HG03159 (cell line): ENCODE measurements at regions not wholly inside any gene's neighbourhood (a gene's known extent, or its start where the extent isn't known, plus 50 kb on each side); places are given as distances from the start of the nearest gene placed in this dataset.
"Not testable (repeated sequence)": the region's sequence is repeated elsewhere in the genome, so short reads cannot be mapped to it uniquely, and the experiment has no call there.

Experiments used
- ATAC-seq: cut with Tn5 transposase; IDR thresholded peaks from one replicate; pipeline ENCODE4 v1.9.1; 2021; ENCODE audit warnings: mild to moderate bottlenecking, moderate library complexity; ENCODE audit not compliant: unreplicated experiment

DNA sequence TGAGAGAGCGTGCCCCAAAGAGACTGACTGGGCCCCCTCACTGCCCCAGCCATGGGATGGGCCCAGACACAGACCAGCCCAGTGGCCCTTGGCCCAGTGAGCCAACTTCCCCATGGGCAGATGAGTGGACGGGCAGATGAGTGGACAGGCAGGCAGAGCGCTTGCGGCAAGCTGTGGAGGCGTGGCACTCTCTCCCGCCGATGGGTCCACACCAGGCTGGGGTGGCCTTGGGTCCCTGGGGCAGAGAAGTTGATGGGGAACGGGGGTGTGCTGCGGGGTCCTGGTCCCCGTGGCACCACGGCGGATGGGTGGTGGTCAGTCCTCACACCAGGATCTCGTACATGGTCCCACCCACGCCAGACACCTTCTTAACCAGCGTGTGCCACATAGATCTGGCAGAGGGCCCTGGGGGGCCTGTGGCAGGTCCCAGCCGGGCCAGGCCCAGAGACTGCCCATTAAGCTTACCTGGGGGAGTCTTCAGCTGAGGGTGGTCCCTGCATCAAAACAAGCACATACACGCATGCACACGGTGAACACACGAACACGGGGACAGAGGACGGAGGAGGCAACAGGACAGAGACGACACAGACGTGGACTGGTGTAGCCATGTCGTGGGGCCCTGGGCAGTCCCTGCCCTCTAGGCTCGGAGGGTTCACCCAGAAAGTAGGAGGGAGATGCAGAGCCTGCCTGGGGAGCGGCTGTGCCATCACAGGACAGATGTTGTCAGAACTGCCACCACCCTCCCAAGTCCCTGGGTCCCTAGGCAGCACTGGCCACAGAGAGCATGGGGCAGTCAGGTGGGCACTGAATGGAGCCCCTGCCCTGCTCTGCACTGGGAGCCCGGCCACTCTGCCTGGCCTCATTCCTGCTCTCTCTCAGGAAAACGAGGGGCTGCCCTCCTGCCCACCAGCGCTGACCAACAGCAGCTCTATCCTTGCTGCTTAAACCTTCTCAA is 182.2 kb downstream of the IGLL1 start:
- no peak for ATAC-seq

GRCh38 chr22:23397008-23397612 is 183.0 kb downstream of the IGLL1 start:
- no peak for ATAC-seq

DNA sequence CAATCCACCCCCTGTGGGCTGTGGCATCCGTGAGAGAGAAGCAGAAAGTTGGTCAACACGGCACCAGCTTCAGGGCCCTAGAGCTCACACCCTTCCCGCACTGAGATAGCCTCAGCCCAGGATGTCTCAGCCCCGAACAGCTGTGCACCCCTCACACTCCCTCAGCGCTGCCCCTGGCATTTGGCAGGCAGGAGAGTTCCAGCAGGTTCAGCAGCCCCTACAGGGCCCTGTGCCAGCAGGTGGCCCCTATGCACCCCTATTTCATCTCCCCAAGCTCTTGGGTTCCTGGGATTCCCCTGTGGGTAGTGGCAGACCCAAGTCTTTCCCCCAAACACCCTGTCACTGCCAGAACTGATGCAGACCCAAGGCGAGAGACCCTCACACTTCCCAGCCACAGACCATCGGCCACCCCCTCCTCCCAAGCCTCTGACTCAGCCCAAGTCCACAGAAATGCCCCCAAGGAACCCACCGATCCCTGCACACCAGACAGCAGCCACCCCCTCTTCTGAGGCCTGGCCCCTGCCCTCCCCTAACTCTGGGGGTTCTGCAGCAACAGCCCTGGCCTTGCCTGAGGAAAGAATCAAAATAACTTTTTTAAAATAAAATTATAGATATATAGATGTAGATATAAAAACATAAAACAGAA is 183.6 kb downstream of the IGLL1 start:
- no peak for ATAC-seq

- no peak for ATAC-seq
These were observed 184.3 kb downstream of the IGLL1 start for GRCh38 chr22:23395530-23396361.

GRCh38 chr22:23394525-23395326 is 185.4 kb downstream of the IGLL1 start:
- ATAC-seq: no peak

GRCh38 chr22:23393721-23394320 is 186.3 kb downstream of the IGLL1 start:
- ATAC-seq: no peak

- not testable (repeated sequence) for ATAC-seq
These were observed 186.9 kb downstream of the IGLL1 start for GRCh38 chr22:23393199-23393598.

DNA sequence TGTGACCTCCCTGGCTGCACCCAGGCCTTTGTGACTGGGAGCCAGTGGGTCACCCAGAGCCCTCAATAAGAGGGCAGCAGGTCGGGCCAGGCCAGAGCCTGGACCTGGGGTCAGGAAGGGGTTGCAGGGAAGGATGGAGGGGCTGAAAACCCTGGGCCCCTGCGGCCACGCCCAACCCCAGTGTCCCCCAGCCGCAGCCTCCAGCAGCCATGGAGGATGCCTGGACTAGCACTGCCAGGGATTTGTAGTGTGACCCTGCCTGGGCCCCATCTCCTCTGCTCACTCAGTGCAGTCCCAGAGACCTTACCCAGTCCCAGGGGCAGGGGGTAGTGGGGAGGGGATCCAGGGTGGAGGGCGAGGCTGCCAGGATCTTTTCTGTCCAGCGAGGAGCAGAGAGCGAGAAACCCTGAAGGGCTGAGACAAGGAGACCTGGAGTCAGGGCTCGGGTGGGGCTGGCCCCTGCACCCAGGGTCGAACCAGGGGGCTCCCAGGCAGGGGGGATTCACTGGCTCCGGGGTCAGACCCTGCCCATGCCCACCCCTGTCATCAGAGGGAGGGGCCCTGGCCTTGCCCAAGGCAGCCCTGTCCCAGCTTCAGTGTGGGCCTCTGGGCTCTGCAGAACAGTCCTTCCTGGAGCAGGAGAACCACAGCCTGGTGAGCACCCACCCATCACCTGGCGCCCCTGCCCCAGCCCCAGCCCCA is 187.5 kb downstream of the IGLL1 start:
- no peak for ATAC-seq

- ATAC-seq: no peak
These were observed 189.1 kb downstream of the IGLL1 start for GRCh38 chr22:23391022-23391421.

- no peak for ATAC-seq
These were observed 190.6 kb downstream of the IGLL1 start for GRCh38 chr22:23389271-23390071.

GRCh38 chr22:23388517-23388890 is 191.6 kb downstream of the IGLL1 start:
- no peak for ATAC-seq

GRCh38 chr22:23387827-23388516 is 192.1 kb downstream of the IGLL1 start:
- no peak for ATAC-seq

DNA sequence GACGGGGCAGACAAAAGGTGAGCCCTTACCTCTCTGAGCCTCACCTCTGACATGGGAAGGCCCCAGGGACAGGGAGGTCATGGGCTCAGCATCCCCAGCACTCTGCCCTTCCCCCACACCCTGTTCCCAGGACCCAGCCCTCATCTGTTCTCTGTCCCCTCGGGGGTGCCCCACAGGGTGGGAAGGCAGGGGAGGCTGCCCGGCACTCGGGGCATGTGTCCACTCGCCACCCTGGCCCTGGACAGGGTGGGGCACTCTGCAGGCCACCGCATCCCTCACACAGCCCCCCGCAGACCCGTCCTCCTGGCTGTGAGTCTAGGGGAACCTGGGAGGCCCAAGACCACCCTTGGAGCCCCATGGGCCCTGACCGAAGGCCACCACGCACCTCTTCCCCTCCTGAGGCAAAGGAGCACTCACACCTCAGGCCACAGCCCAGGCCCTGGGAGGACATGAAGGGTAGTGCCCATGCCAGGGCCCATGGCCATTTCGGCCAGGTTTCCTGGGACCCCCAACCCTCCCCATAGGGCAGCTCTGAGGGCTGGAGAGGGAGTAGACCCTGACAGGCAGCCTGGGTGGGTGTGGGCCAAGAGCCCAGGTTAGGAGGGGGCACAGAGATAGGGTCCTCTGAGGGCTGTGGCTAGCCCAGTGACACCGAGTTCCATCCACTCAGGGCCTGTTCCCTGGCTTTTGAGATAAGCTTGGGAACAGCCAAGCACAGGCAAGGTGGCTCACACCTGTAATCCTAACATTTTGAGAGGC is 193.1 kb downstream of the IGLL1 start:
- ATAC-seq: no peak

DNA sequence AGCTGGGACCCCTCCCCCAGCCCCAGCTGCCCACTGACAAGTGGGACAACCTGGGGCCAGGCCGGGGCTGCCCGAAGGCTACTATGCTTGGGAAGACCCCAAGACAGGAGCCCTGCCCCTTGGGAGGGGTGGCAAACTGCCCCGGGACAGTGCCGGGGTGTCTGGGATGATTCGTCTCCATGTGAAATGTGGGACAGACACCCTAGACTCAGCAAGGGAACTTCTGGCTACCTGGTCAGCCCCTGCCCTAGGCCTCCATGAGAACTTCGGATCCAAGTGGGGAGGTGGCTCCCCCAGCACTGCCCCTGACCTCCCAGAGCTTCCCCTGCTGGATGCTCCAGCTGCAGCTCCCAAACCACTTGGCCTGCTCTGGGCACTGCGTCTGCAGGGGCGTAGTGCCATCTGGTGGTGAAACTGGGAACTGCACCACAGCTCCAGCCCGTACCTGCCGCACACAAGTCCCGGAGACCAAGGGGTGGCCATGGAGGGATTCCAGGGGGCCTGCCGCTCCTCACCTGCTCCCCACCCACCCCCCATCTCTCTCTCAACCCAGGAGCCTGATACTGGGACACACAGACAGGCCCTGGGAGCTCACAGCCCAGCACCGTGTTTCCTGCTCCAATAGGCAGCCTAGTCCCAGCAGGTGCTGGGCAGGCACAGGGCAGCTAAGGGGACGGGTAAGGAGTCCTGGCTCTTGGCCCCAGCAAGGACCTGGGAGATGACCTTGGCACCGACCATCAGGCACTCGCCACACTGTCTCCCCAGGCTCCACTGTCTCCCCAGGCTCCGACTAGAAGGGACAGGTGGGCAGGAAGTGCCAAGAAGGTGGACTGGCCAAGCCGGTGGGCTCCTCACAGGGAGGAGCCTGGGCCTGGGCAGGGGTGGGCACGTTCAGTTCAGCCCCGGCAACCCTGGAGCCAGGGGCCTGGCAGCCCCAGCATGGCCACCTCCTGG is 194.1 kb downstream of the IGLL1 start:
- no peak for ATAC-seq

DNA sequence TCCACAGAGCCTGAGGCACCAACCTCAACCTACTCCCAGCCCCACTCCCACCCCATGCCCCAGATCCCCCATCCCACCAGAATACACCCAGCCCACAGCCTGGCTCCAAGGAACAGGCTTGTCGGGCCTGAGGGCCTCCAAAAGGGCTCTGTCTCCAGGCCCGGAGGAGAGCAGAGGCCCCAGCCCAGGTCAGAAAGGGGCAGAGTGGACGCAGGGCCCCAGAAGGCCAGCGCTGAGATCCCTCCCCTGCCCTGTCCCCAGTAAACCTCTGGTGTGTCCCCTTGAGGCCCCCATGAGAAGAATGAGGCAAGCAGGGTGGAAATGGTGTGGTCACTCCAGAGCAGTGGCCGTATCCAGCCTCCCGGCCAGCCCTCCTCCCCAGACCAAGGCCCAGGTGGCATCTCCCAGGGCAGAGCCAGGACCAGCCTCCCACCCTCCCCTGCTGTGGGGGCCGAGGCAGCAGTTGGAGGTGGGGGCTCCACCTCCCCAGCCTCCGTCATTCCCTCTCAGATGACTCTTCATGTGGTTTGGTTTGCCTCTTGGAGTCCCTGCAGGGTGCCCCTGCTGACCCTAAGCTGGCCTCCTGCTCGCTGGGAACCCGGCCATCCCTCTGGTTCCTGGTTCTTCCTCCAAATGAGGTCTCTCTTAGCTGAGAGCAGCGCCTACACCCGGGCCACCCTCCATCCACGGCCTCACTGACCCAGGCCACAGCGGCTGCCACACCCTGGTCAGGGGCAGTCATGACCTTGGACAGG is 195.0 kb downstream of the IGLL1 start:
- no peak for ATAC-seq
